Activated B cell treated with CpG ODN at 0.5 μM for 24 hours (primary cell): ENCODE measurements at regions not wholly inside any gene's neighbourhood (a gene's known extent, or its start where the extent isn't known, plus 50 kb on each side); places are given as distances from the start of the nearest gene placed in this dataset.
"Not testable (repeated sequence)": the region's sequence is repeated elsewhere in the genome, so short reads cannot be mapped to it uniquely, and the experiment has no call there.

Source experiments
- ATAC-seq: fragments of 200-7000 bp; cut with Tn5 transposase; one replicate; pipeline ENCODE4 v1.10.0; 2021; ENCODE audit warnings: low read depth, mild to moderate bottlenecking, moderate library complexity
- CTCF ChIA-PET: fragments of 350-600 bp; sonication (Branson Sonifier 250); formaldehyde crosslinking; loops from one replicate; lab custom pipeline; 2021; ENCODE audit warnings: antibody characterized with exemption; lab: Charles Lee
- POLR2A ChIA-PET: fragments of 350-600 bp; sonication (Branson Sonifier 250); formaldehyde crosslinking; loops from one replicate; lab custom pipeline; 2021; ENCODE audit warnings: antibody characterized with exemption; lab: Charles Lee
- DNase-seq: peaks from one replicate; pipeline ENCODE4 v3.0.0; 2022
- H3K27ac Mint-ChIP-seq: one replicate; pipeline ENCODE4 v1.8.0; 2020; ENCODE audit warnings: mixed read lengths
- H3K27me3 Mint-ChIP-seq: one replicate; pipeline ENCODE4 v1.8.0; 2021; ENCODE audit warnings: mixed read lengths
- H3K36me3 Mint-ChIP-seq: one replicate; pipeline ENCODE4 v1.8.0; 2021; ENCODE audit warnings: low read depth, mixed read lengths
- H3K4me1 Mint-ChIP-seq: one replicate; pipeline ENCODE4 v1.8.0; 2021; ENCODE audit warnings: mixed read lengths
- H3K4me3 Mint-ChIP-seq: one replicate; pipeline ENCODE4 v1.8.0; 2020; ENCODE audit warnings: mild to moderate bottlenecking, mixed read lengths
- H3K9me3 Mint-ChIP-seq: one replicate; pipeline ENCODE4 v1.8.0; 2020; ENCODE audit warnings: mixed read lengths
- CTCF ChIP-seq: fragments of 200-600 bp; IDR thresholded peaks from one replicate; pipeline ENCODE4 v1.8.0; 2022; ENCODE audit warnings: antibody characterized with exemption, mild to moderate bottlenecking
- intact Hi-C: fragments of 100-400 bp; cut with micrococcal nuclease; formaldehyde crosslinking; loops from one replicate; pipeline ENCODE4 v1.15.1; 2024

GRCh38 chr9:29228558-29228957 lies 1655.3 kb upstream of the C9orf72 start:
- intact Hi-C loops: no loop called here
- ChIA-PET CTCF (no interaction called here), POLR2A (no interaction called here)
- H3K4me3 Mint-ChIP-seq: no peak overlapping the region
- TF ChIP-seq CTCF: no peak
- peaks cover 5% of the 10 kb centered on the region for H3K9me3 Mint-ChIP-seq
- no peaks in the 10 kb centered on the region for H3K4me1 Mint-ChIP-seq
- no peak for DNase-seq
- H3K36me3 Mint-ChIP-seq: no peaks in the 10 kb centered on the region
- ATAC-seq: no peak
- no peaks in the 10 kb centered on the region for H3K27me3 Mint-ChIP-seq
- H3K27ac Mint-ChIP-seq: no peak overlapping the region

- Mint-ChIP-seq H3K4me3 (no peak overlapping the region), H3K36me3 (no peaks in the 10 kb centered on the region), H3K9me3 (peaks cover 5% of the 10 kb centered on the region), H3K27ac (no peak overlapping the region), H3K4me1 (no peaks in the 10 kb centered on the region), H3K27me3 (no peaks in the 10 kb centered on the region)
- intact Hi-C loops: no loop called here
- no peak for TF ChIP-seq CTCF
- DNase-seq (no peak), ATAC-seq (no peak)
- ChIA-PET CTCF (no interaction called here), POLR2A (no interaction called here)
Measured at GRCh38 chr9:29230931-29231330, 1657.7 kb upstream of the C9orf72 start.

GRCh38 chr9:29233193-29233592 lies 1659.9 kb upstream of the C9orf72 start:
- H3K4me3 Mint-ChIP-seq: no peak overlapping the region
- H3K27ac Mint-ChIP-seq: no peak overlapping the region
- no peak for TF ChIP-seq CTCF
- ChIA-PET POLR2A (no interaction called here), CTCF (no interaction called here)
- peaks cover 3% of the 10 kb centered on the region for H3K9me3 Mint-ChIP-seq
- DNase-seq (no peak), ATAC-seq (no peak)
- no peaks in the 10 kb centered on the region for H3K27me3 Mint-ChIP-seq
- H3K4me1 Mint-ChIP-seq: no peaks in the 10 kb centered on the region
- intact Hi-C loops: no loop called here
- H3K36me3 Mint-ChIP-seq: no peaks in the 10 kb centered on the region

- no peak overlapping the region for H3K4me3 Mint-ChIP-seq
- intact Hi-C loops: no loop called here
- no peak for ATAC-seq
- no peak for TF ChIP-seq CTCF
- no peaks in the 10 kb centered on the region for H3K27me3 Mint-ChIP-seq
- H3K4me1 Mint-ChIP-seq: no peaks in the 10 kb centered on the region
- H3K27ac Mint-ChIP-seq: no peak overlapping the region
- CTCF ChIA-PET: no interaction called here
- no peaks in the 10 kb centered on the region for H3K36me3 Mint-ChIP-seq
- POLR2A ChIA-PET: no interaction called here
- H3K9me3 Mint-ChIP-seq: no peaks in the 10 kb centered on the region
- DNase-seq: no peak
Measured at GRCh38 chr9:29241320-29241719, 1668.0 kb upstream of the C9orf72 start.

- ATAC-seq (no peak), DNase-seq (no peak)
- H3K9me3 Mint-ChIP-seq: no peaks in the 10 kb centered on the region
- no peak overlapping the region for H3K27ac Mint-ChIP-seq
- TF ChIP-seq CTCF: no peak
- POLR2A ChIA-PET: no interaction called here
- intact Hi-C loops: no loop called here
- H3K27me3 Mint-ChIP-seq: no peaks in the 10 kb centered on the region
- CTCF ChIA-PET: no interaction called here
- H3K36me3 Mint-ChIP-seq: no peaks in the 10 kb centered on the region
- no peaks in the 10 kb centered on the region for H3K4me1 Mint-ChIP-seq
- no peak overlapping the region for H3K4me3 Mint-ChIP-seq
Measured at GRCh38 chr9:29245351-29245750, 1672.1 kb upstream of the C9orf72 start.

GRCh38 chr9:29270400-29270799 lies 1697.1 kb upstream of the C9orf72 start:
- DNase-seq, CTCF ChIA-PET, POLR2A ChIA-PET, H3K4me1 Mint-ChIP-seq, H3K36me3 Mint-ChIP-seq, H3K27ac Mint-ChIP-seq, intact Hi-C loops, ATAC-seq, H3K4me3 Mint-ChIP-seq, H3K27me3 Mint-ChIP-seq, H3K9me3 Mint-ChIP-seq: not testable (repeated sequence)
